HG02678 (cell line): ENCODE measurements at regions not wholly inside any gene's neighbourhood (a gene's known extent, or its start where the extent isn't known, plus 50 kb on each side); places are given as distances from the start of the nearest gene placed in this dataset.
A peak's percentile ranks its signal among the peaks of the same experiment; 100 is the strongest.

Experiments used
- ATAC-seq: cut with Tn5 transposase; IDR thresholded peaks from one replicate; pipeline ENCODE4 v1.9.1; 2021; ENCODE audit warnings: mild to moderate bottlenecking, moderate library complexity; ENCODE audit not compliant: unreplicated experiment

- ATAC-seq = no peak
Measured at GRCh38 chr5:7955476-7955875, 86.5 kb downstream of the MTRR start.

GRCh38 chr5:7957329-7957728 is 88.4 kb downstream of the MTRR start:
- ATAC-seq = no peak

- ATAC-seq = no peak
Measured at GRCh38 chr5:7960142-7960541, 91.2 kb downstream of the MTRR start.

GRCh38 chr5:7961540-7961939 is 92.6 kb downstream of the MTRR start:
- no peak for ATAC-seq

- ATAC-seq = peak; percentile 74
Measured at GRCh38 chr5:7970816-7971215, 101.9 kb downstream of the MTRR start.

- no peak for ATAC-seq
Measured at GRCh38 chr5:7976411-7977190, 107.7 kb downstream of the MTRR start.

- no peak for ATAC-seq
Measured at GRCh38 chr5:7978114-7978513, 109.2 kb downstream of the MTRR start.

GRCh38 chr5:7978991-7979390 is 110.0 kb downstream of the MTRR start:
- ATAC-seq = no peak

- ATAC-seq = no peak
Measured at GRCh38 chr5:7980881-7981280, 111.9 kb downstream of the MTRR start.

GRCh38 chr5:7983433-7983832 is 114.5 kb downstream of the MTRR start:
- ATAC-seq = no peak

GRCh38 chr5:7991125-7991821 is 122.3 kb downstream of the MTRR start:
- no peak for ATAC-seq

- no peak for ATAC-seq
Measured at GRCh38 chr5:7995688-7996294, 126.8 kb downstream of the MTRR start.

GRCh38 chr5:8005416-8005815 is 136.5 kb downstream of the MTRR start:
- ATAC-seq = no peak

- no peak for ATAC-seq
Measured at GRCh38 chr5:8012131-8012977, 143.4 kb downstream of the MTRR start.

- no peak for ATAC-seq
Measured at GRCh38 chr5:8013948-8014710, 145.2 kb downstream of the MTRR start.

GRCh38 chr5:8019719-8020218 is 150.8 kb downstream of the MTRR start:
- no peak for ATAC-seq

GRCh38 chr5:8020861-8021514 is 152.0 kb downstream of the MTRR start:
- ATAC-seq = no peak

GRCh38 chr5:8028243-8028642 is 159.3 kb downstream of the MTRR start:
- ATAC-seq = no peak

- ATAC-seq = no peak
Measured at GRCh38 chr5:8033261-8033660, 164.3 kb downstream of the MTRR start.

- no peak for ATAC-seq
Measured at GRCh38 chr5:8034852-8035251, 165.9 kb downstream of the MTRR start.
